ENCODE measurements at regions not wholly inside any gene's neighbourhood (a gene's known extent, or its start where the extent isn't known, plus 50 kb on each side); places are given as distances from the start of the nearest gene placed in this dataset.
A peak's percentile ranks its signal among the peaks of the same experiment; 100 is the strongest.

GRCh38 chr20:52572687-52573086, 381.1 kb upstream of the ZFP64 start:
- no peak for DNase-seq (ENCODE audit: low spot score)

- no peak for DNase-seq (ENCODE audit: low spot score)
Measured at GRCh38 chr20:52569201-52569600, 377.6 kb upstream of the ZFP64 start.

- DNase-seq (ENCODE audit: low spot score), result no peak
Measured at GRCh38 chr20:52565614-52566013, 374.0 kb upstream of the ZFP64 start.

GRCh38 chr20:52564594-52564993, 373.0 kb upstream of the ZFP64 start:
- no peak for DNase-seq (ENCODE audit: low spot score)

- DNase-seq (ENCODE audit: low spot score), result no peak
Measured at GRCh38 chr20:52552181-52552872, 360.7 kb upstream of the ZFP64 start.

- DNase-seq (ENCODE audit: low spot score), result no peak
Measured at GRCh38 chr20:52542131-52542530, 350.6 kb upstream of the ZFP64 start.

GRCh38 chr20:52540509-52540908, 348.9 kb upstream of the ZFP64 start:
- no peak for DNase-seq (ENCODE audit: low spot score)

- no peak for DNase-seq (ENCODE audit: low spot score)
Measured at GRCh38 chr20:52539891-52540290, 348.3 kb upstream of the ZFP64 start.

GRCh38 chr20:52536841-52537400, 345.3 kb upstream of the ZFP64 start:
- no peak for DNase-seq (ENCODE audit: low spot score)

- DNase-seq (ENCODE audit: low spot score), result no peak
Measured at GRCh38 chr20:52536040-52536439, 344.5 kb upstream of the ZFP64 start.

- no peak for DNase-seq (ENCODE audit: low spot score)
Measured at GRCh38 chr20:52534616-52535015, 343.0 kb upstream of the ZFP64 start.

- DNase-seq (ENCODE audit: low spot score), result no peak
Measured at GRCh38 chr20:52533401-52533800, 341.8 kb upstream of the ZFP64 start.

- no peak for DNase-seq (ENCODE audit: low spot score)
Measured at GRCh38 chr20:52532674-52533073, 341.1 kb upstream of the ZFP64 start.

GRCh38 chr20:52530571-52530970, 339.0 kb upstream of the ZFP64 start:
- no peak for DNase-seq (ENCODE audit: low spot score)

GRCh38 chr20:52529826-52530225, 338.2 kb upstream of the ZFP64 start:
- no peak for DNase-seq (ENCODE audit: low spot score)

GRCh38 chr20:52524861-52525260, 333.3 kb upstream of the ZFP64 start:
- DNase-seq (ENCODE audit: low spot score), result no peak

GRCh38 chr20:52518735-52519134, 327.2 kb upstream of the ZFP64 start:
- no peak for DNase-seq (ENCODE audit: low spot score)

GRCh38 chr20:52515877-52516276, 324.3 kb upstream of the ZFP64 start:
- no peak for DNase-seq (ENCODE audit: low spot score)

GRCh38 chr20:52500157-52500556, 308.6 kb upstream of the ZFP64 start:
- DNase-seq (ENCODE audit: low spot score), result peak; percentile 8

- DNase-seq (ENCODE audit: low spot score), result no peak
Measured at GRCh38 chr20:52497731-52498130, 306.2 kb upstream of the ZFP64 start.

- no peak for DNase-seq (ENCODE audit: low spot score)
Measured at GRCh38 chr20:52496191-52496590, 304.6 kb upstream of the ZFP64 start.

GRCh38 chr20:52494244-52494643, 302.7 kb upstream of the ZFP64 start:
- no peak for DNase-seq (ENCODE audit: low spot score)

GRCh38 chr20:52493171-52493721, 301.7 kb upstream of the ZFP64 start:
- DNase-seq (ENCODE audit: low spot score), result no peak
